ENCODE measurements at regions not wholly inside any gene's neighbourhood (a gene's known extent, or its start where the extent isn't known, plus 50 kb on each side); places are given as distances from the start of the nearest gene placed in this dataset.

DNA sequence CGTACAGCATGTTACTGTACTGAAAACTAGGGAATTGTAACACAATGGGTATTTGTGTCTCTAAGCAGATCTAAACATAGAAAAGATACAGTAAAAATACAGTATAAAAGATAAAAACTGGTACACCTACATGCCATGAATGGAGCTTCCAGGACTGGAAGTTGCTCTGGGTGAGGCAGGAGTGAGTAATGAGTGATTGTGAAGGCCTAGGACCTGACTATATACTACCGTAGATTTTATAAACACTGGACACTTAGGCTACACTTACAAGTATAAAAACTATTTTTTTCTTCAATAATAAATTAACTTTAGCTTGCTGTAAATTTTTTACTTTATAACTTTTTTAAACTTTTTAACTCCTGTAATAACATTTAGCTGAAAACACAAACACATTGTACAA, 324.4 kb upstream of the TNP1 start:
- no peak for DNase-seq

DNA sequence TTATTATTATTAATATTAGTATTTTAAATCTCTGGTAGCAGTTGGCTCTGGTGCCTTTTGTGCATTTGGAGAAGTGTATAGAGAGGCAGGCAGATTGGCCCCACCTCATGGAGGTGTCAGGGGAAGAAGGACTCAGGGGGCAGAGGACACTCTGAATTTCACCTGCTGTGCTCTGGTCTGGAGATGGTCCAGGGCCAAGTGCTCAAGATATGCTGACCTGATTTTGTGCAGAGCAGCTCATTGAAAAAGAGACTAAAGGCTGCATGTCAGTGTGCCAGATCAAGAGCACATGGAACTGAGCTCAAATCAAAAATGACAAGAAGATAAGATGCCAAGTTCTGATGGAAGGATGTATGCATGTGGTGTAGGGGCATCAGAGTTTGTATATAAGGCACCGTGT, 323.6 kb upstream of the TNP1 start:
- no peak for DNase-seq

DNA sequence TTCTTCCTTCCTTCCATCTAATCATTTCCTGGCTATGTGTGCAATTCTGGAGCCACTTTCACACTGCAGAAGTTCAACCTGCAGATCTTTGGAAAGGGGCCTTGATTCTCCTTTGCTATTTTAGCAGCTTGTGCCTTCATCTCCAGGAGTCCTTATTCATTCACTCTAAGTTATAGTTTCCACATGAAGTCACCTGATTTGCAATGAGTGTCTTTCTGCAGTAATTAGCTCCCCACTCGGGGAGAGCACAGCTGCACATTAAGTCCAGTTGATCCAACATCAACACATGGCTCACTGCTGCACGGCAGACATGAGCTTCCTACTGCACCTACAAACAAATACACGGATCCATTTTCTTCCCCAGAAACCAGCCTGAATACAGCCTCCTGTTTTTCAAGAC, 323.1 kb upstream of the TNP1 start:
- DNase-seq, result no peak

DNA sequence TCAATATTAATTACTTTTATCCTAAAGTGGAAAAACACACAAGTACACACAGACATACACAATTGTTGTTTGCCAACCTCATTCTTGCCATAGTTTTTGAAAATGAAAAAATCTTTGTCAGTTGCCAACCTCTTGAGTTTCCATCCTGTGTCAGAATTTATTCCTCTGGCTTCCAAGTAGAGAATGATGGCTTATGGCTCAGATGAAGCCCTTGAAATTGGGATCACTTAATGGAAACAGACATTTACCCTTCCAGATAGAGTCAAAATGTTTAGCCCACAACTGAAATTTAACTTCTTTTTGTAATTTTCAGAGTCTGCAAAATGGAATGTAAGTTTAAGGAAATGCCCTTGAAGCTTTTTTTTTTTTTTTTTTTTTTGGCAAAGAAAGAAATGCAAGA, 321.6 kb upstream of the TNP1 start:
- no peak for DNase-seq

DNA sequence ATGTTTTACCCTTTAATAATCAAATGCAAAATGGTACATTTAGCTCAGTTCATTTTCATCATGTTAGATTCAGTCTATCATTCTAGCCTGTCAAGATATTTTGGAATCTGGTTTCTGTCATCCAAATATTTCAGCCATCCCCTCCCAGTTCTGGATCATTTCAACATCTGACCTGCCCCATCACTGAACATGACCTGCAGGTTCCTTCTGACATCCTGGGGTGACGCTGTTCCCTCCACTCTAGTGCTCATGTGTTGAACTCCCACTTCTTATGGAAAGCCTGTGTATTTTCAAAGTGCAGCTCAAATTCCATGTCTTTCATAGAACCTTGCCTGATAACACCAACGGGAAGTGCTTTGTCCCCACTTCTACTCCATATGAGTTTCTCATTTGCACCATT, 320.0 kb upstream of the TNP1 start:
- DNase-seq, result no peak

DNA sequence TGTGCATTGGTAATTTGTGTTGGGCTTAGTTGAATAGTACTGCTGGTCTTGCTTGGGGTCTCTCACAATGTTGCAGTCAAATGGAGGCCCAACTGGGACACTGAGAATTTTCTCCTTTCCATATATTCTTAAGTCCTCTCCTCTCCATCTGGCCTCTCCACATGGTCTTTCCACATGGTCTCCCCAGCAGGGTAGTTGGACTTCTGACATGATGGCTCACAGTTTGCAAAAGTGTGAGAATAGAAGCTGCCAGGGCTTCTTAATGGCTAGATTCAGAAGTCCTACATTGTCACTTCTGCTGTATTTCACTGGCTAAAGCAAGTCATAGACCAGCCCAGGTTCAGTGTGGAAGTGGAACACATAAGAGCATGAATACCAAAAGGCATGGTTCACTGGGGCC, 318.5 kb upstream of the TNP1 start:
- DNase-seq, result no peak

DNA sequence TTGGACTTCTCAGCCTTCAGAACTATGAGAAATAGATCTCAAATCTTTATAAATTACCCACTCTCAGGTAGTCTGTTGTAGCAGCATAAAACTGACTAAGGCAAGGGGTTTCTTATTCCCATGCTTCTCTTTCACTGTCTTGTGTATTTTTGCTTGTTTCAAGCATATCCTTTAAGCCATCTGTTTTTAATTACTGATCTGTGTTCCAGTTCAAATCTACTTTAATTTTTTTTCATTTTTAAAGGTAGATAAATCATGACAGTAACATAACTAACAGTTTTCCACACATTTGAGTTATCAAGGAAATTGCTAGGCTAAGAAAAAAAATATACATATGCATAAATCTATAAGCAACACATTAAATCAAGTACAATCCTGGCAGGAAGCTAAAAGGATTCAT, 317.9 kb upstream of the TNP1 start:
- DNase-seq, result no peak

DNA sequence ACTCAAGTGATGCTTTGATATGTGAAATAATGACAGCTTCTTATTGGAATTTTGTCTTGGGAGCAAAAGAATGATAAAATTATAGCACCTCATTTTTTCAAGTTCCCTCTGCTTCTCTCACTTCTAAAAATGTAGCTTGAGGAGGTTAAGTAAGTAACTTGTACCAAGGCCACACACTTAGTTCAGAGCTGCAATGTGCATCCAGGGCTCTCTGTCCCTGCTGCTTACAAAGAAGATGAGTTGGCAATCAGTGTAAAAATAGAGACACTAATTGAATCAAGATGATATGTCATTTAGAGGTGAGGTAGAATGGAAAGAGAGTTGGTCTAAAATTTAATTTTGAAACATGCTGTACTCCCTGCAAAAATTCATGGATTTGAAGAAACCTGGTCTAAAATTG, 312.0 kb upstream of the TNP1 start:
- no peak for DNase-seq

DNA sequence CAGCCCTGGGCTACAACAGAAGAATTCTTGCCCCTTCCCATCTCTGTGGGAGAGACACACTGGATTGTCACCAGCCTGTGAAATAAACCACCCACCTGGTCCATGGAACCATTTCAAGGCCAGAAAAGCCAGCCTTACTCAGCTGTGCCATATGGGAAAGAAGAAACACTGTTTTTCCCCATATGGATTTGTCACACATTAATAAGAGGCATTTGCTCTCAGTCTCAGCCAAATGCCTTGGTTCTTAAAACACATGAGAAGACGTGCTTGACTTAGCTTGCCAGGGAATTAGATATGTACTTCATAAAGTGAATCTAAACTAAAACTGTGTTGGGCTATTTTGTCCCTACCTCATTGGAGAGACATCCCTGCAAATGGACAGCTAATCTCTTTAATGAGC, 308.6 kb upstream of the TNP1 start:
- DNase-seq, result no peak

DNA sequence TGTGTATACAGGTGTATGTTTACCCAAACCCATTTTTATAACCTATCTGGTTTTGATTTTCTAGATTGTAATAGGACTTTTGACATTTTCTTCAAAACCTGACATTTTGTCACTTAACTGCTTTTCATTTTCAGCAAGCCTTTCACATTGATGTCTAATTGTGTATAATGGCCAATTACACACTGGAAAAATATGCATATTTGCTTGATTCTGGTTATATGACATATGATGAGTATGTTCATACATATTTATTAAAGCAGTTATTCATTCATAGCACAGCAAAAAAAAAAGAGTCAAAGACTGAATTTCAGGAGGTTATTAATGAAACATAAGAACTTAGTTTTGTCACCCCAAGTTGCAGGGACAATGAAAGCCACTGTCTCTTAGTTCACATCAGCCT, 307.7 kb upstream of the TNP1 start:
- DNase-seq, result no peak

DNA sequence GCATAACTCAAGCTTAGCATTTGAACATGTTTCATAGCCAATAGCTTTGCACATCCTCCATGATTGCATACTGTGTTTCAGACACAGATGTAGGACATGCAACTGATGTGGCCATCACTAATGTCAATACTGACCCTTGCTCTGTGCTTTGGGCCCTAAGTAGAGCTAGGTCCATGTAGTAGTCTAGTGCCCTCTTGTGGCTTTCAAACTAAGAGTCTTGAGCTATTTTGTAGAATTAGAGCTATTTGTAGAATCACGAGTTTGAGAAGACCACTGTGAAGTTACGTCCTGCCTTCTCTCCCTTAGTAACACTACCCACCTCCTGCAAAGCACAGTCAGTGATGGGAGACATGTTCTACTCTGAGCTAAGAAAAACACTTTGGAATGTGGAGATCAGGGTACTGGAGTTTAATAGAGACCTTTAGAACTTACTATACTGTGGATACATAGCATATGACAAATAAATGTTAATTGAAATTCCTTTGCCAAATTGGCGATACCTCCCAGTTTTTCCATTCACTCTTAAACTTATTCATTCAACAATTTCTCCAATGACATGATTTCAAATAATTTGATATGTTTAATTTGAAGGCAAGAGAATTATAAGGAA, 306.5 kb upstream of the TNP1 start:
- DNase-seq, result peak; percentile 22 to 72

DNA sequence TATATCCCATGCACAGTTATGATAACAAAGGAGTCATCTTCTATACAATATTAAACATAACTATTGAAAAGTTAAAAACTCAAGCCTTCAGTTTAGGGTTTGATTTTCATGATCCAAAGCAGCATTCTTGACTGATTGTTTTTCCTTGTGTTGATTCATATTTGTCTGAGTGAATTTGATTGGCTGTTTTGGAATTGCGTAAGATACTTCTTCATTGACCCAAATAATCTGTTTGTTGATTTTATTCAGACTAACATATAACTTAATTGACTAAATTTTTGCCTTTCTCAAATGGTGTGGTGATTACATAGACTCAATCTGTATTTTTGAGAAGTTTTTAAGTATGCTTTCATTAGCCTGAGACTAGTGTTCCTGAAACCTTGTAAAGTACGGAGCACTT, 305.7 kb upstream of the TNP1 start:
- DNase-seq, result no peak

DNA sequence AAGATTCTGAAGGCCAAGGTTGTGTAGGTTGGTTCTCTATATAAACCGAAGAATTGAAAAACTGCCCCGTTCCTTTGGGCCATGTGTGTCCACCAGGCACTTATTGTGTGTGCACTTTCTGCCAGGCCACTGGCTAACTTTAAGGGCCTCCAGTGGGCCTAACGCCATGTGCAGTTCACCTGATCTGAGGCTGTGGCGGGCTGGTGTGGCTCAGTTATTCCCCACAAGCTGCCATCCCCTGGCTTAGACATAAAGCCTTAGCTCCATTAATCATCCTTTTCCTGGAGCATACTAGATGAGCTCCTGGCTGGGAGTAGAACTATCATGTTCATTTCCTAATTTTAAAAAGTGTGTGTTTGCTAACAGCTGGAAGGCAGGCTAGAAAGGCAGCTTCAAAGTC, 304.1 kb upstream of the TNP1 start:
- DNase-seq, result no peak

DNA sequence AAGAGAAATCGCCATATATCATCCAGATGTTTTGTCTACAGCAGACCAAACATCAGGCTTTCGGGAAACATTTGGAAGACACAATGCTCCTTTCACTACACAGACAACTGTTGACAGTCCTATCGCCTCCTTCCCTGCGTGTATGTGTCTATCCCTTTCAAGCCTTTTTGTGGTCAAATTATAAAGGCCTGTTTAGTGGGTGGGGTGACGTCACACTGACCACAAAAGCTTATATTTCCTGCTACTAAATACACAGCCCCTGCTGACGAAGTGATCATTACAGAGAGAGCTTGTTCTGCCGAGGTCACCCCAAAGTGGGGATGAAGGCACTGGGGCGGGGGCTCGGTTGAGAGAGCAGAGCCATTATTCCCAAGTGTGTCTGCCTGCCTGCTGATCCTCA, 302.7 kb upstream of the TNP1 start:
- DNase-seq, result peak; percentile 18 to 56

DNA sequence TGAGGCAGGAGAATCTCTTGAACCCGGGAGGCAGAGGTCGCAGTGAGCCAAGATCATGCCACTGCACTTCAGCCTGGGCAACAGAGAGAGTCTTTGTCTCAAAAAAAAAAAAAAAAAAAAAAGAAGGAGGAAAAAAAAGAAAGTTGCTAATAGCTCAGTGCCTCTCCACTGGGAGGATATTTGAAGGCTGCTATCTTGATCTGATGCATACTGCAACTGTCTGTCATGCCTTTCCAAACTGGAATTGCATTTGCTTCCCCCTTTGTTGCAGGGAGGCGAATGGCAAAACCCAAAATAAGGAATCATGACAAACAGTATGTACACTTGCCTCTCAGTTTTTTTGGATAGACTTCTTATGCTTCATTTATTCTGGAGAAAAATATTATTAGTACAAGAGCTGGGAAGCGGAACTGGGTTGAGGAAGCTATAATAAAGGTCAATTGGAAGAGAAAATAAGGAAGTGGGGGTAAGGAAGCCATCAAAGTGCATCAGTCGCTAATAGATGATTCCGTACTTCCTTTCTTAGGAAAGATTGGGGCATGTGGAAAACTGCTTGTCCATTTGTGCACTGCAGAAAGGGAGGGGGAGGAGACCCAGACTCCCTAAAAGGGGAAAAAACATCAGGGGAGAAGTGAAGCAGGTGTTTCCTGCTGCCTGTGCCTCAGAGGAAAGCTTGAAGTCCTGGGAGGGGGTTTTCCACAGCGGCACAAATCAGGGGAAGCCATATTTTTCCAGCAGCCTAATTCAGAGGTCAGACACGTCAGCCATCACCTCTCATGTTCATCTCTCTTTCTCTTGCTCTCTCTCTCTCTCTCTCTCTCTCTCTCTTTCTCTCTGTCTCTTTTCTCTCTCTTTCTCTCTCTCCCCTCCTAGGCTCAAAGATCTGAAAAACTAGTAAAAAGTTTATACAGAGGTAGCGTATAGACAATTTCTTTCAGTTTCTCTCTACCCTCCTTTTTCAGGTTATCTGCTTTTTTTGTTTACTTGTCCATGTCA, 301.4 kb upstream of the TNP1 start:
- DNase-seq, result peak in 1 of 2 experiments; percentile 26

DNA sequence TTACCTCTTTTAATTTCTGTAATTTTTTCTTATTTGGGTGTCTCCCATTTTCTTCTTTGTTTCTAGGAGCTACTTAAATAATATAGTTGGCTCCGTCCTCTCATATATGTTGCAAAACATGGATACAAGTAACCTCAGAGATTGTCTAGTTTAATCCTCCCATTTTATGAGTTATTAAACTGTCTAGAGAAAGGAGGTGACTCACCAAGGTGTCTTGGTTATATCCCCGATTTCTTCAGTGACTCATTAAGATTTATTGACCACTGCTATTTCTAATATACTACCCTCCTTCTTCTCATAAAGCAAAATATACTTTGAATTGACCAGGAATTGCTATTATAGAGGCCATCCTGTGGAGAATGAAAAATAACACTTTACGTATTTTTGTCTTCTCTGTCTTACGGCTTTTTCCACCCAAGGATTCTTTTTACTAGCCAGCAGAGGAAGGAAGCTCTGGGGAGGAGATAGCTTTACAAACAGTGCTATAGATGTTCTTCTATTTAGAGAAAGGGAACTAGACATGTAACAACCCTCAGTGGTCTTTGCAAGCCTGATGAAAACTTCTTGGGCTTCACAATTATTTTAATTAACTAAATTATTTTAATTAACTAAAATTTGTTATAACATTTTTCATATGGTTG, 300.4 kb upstream of the TNP1 start:
- DNase-seq, result no peak

DNA sequence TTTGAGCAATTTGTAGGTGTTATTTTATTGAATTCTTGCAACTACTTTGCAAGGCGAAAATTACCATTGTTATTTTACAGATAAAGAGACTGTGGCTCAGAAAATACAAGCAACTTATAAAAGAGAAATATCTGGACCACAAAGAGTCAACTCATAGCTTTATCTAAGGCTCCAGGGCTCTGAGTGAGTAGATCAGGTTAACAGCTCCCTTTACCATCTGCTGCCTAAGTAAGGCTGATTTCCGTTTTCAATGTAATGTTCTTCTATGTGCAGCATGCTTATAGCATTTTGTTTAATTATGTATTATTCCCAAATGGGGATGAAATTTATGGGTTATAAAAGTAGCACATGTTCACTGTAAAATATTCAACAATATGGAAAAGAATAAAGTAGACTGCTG, 299.1 kb upstream of the TNP1 start:
- DNase-seq, result no peak

DNA sequence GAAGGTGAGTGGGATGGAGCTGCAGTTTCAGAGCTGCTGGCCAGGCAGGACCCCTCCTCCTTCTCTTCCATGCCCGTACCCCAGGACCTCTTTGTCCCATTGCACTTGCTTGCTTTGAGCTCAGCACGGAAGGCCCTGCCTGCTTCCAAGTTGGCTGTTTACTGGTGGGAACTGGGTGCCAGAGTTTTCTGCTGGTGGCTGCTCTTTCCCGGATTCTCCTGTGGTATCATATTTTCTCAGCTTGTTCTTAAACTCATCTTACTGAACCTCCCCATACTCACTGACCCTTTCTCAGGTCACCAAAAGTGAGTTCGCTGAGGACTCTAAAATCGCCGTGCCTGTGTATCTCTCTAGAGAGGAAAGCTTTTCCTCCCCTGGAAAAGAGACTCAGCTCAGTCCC, 297.7 kb upstream of the TNP1 start:
- no peak for DNase-seq

DNA sequence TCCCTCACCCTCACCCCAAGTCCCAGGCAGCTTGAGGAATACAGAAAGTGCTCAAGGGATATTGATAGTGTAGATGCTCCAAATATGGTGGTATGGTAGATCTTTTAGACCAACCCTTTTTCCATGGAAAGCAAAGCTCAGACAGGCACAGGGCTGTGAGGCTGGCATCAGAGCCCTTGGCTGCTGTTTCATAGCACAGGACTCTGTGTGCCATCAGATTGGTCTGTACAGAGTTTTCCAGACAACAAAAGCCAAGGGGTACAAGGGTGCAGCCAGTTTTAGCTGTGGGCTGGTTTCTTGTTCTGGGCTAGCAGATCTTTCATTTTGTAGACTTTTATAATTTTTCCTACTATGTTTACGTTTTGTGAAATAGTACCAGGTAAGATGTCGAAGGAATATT, 296.9 kb upstream of the TNP1 start:
- DNase-seq, result no peak

DNA sequence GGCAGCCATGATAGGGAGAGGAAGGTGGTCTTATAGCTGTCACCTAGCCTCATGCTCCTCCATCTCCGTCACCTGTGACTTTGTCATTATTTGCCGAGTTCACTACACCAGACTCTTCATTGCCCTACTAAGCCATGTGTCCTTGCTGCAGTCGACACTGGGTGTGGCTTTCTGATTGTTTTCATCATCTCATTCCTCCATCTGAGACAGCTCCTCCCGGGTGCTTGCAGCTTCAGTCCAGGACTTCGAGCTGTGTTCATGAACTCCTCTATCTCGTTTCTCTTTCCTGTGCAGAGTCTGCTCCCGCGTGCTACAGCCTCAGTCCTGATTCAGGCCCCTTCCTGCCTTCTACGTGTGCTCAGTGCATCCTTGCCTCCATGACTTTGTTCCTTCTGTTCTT, 295.1 kb upstream of the TNP1 start:
- DNase-seq, result no peak

DNA sequence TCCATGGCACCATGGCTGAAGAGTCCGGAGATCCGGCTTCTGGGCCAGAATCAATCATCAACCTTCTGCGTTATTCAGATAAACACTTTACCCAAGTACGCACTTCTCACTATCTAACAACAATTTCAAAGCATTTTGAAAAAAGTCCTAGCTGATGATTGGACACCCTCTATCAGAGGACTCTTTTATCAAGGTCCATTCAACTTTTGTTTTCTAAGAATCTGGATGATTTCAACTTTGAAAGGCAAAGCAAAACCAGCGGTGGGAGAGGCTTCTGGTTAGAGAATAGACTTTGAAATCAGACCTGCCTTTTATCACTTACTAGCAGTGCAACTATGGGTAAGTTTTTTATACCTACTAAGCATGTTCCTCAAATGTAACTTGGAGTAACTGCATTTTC, 293.6 kb upstream of the TNP1 start:
- no peak for DNase-seq

DNA sequence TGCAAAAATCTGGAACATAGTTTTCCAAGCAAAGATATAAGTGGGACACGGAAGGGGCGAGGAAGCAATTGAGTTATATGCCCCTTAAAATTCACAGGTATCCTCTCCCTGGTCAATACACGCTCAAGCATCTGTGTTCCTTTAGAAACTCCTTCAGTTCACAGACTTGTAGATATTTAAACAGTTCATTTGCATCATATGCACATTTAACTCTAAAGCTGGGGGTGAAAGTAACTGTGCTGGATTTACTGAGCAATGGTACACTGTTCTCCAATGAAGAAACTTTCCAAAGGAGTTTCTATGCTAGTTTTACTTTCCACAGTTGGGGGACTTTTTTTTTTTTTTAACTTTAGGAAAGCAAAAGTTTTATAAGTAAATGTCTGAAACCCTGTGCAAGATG, 293.0 kb upstream of the TNP1 start:
- no peak for DNase-seq

DNA sequence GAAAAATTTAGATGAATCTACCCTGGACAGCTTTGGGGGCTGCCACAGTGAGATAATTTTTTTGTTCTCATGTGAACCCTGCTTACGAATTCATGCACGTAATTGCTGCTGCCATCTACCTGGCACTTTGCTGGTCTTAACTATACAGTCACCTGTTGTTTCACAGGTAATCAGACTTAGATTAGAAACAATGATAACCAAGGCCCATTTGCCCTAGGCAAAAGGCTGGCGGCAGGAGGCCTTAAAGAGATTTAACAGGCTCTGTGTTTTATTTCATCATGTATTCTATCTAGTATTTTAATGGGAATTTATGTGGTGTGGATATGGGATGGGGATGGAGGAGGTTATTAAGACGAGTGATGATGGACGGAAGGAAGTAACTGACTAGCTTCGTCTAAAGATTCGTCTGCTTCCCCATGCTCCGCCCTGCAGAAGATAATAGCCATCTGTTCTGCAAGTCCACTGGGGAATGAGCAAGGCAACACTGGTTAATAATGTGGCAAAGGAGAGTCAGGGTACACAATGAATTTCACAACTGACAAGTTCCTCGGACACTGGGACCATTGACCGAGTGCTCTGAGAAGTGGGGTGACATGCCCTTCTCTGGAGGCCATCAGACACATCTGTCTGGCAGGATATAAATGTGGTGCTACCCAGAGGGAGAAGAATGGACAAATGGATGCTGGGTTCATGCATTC, 291.8 kb upstream of the TNP1 start:
- DNase-seq, result peak in 1 of 2 experiments; percentile 35

DNA sequence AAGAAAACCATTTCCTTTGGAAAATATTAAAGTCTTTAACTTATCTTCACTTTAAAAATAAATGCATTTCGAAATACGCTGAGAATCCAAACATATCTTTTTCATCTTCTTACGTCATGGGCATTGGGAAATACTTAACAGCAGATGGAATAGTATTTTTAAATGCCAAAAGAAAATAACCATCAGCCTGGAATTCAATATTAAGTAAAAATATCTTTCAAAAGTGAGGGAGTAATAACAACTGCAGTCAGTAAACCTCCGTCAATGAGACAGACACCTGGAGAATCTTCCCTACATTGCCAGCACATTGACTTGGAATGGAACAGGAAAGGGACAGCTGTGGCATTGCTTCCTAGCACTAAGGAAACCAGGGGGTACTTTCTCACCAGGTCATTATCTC, 290.4 kb upstream of the TNP1 start:
- DNase-seq, result no peak

All from NCI-H2081 (cell line).